Skeletal muscle tissue (tissue), 3 donors: ENCODE measurements at regions not wholly inside any gene's neighbourhood (a gene's known extent, or its start where the extent isn't known, plus 50 kb on each side); places are given as distances from the start of the nearest gene placed in this dataset.
"Not testable (repeated sequence)": the region's sequence is repeated elsewhere in the genome, so short reads cannot be mapped to it uniquely, and the experiment has no call there.

ENCODE experiments used
- H3K27ac ChIP-seq: one replicate; pipeline ENCODE4 v1.7.0; 2013; ENCODE audit warnings: mild to moderate bottlenecking, low read depth, low read length, inconsistent platforms
- H3K27me3 ChIP-seq, 3 donors: one replicate each; pipeline ENCODE4 v1.7.0; 2013; ENCODE audit warnings: low read length in 3 of 3; ENCODE audit not compliant: control insufficient read depth in 3 of 3, insufficient read depth in 3 of 3
- H3K36me3 ChIP-seq, 3 donors: one replicate each; pipeline ENCODE4 v1.7.0; 2013; ENCODE audit warnings: low read length in 3 of 3; ENCODE audit not compliant: control insufficient read depth in 3 of 3, insufficient read depth in 3 of 3
- H3K4me1 ChIP-seq, 3 donors: one replicate each; pipeline ENCODE4 v1.7.0; 2013; ENCODE audit warnings: low read length in 3 of 3, mild to moderate bottlenecking in 3 of 3; ENCODE audit not compliant: control insufficient read depth in 3 of 3, insufficient read depth in 3 of 3
- H3K4me3 ChIP-seq, 3 donors: one replicate each; pipeline ENCODE4 v1.7.0; 2013; ENCODE audit warnings: low read length in 3 of 3
- H3K9ac ChIP-seq, 3 donors: one replicate each; pipeline ENCODE4 v1.7.0; 2013; ENCODE audit warnings: low read length in 3 of 3, mild to moderate bottlenecking in 3 of 3, moderate library complexity in 2 of 3, low read depth in 1 of 3
- H3K9me3 ChIP-seq, 3 donors: one replicate each; pipeline ENCODE4 v1.7.0; 2013; ENCODE audit warnings: low read length in 3 of 3; ENCODE audit not compliant: control insufficient read depth in 3 of 3
- donor health status: Osteomylitis.

DNA sequence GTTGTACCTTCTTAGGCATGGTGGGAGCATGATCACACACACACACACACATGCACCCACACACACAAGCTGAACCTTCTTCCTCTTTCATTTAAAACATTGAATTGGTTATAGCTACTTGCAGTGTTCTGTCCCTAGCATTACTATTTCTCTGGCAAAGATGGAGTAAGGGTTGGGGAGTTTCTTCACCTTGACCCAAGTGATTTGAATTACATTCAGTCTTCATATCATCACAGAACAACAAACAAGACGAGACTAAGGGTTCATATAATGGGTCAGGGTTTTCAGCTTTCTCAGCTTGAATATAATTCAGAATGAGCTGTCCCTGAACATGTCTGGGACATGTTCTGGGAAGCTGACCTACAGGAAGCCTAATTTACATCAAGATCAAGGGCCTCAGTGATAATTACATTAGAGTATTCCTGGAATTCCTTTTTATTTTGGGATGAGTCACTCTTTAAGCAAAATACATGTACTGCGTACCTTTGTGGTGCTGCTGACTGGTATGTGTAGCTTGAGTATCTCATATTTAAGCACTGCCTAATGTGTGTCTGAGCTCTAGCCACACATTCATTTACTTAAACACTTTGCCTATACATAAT is 213.5 kb upstream of the TMEM229A start:
- H3K9me3 ChIP-seq = no peaks in the 10 kb centered on the region
- no peak overlapping the region for H3K27ac ChIP-seq
- H3K4me1 ChIP-seq = no peaks in the 10 kb centered on the region
- H3K36me3 ChIP-seq = no peaks in the 10 kb centered on the region
- no peak overlapping the region for H3K9ac ChIP-seq
- H3K4me3 ChIP-seq = no peak overlapping the region
- no peaks in the 10 kb centered on the region for H3K27me3 ChIP-seq

DNA sequence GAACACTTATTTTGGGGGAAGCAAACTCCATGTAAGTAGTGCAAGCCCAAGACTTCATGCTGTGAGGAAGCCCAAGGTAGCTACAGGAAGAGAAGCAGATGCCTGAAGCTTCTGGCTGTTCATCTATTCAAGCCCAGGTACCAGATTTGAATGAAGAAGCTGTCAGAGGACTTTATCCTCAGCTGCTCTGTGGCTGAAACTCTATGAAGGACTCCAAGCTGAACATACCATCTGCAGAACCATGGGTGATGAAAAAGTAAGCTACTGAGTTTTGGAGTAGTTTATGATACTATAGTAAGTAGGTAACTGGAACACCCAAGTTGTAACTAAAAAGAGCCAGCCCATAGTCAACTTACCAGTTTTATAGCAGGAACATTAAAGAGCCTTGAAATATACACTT is 211.6 kb upstream of the TMEM229A start:
- not testable (repeated sequence) for H3K9me3 ChIP-seq, H3K4me3 ChIP-seq, H3K27ac ChIP-seq, H3K27me3 ChIP-seq, H3K36me3 ChIP-seq, H3K4me1 ChIP-seq, H3K9ac ChIP-seq

DNA sequence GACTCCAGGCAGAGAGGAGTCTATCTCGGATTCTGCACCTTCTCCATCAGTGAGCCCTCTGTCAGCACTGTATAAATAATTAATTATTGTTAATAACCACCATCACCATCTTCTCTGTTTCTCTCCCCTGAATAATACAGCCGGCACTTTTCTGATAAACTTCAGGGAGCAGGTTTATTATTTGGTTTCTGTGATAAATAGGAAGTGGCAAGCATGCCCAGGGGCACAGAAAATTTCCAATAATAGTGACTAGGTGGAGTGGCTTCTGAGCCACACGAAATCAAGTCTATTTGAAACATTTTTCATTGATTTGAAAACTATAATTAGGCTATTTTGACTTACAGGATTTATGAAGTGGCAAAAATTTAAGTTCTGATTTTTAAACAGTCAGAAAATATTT is 186.8 kb upstream of the TMEM229A start:
- no peak overlapping the region for H3K27ac ChIP-seq
- H3K9ac ChIP-seq = no peak overlapping the region
- no peaks in the 10 kb centered on the region for H3K36me3 ChIP-seq
- no peak overlapping the region for H3K4me3 ChIP-seq
- no peaks in the 10 kb centered on the region for H3K9me3 ChIP-seq
- H3K27me3 ChIP-seq = no peaks in the 10 kb centered on the region
- no peaks in the 10 kb centered on the region for H3K4me1 ChIP-seq

DNA sequence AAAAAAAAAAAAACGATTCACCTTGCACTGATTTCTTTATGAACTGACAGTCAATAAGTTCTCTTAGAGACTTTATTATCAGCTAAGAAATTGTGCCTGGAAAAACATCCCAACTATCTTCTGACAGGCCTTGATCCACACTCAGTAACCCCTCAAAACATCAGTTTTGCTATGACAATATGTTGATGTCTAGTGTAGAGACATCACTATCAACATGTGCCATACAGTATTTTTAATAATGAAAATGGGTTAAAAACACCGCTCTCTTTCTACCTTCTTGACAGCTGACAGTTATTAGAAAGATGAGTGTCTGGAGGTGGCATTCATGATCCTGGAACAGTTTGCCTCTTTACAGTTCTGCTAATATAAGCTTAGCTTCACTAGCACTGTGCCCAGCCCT is 175.8 kb upstream of the TMEM229A start:
- H3K4me1 ChIP-seq = no peaks in the 10 kb centered on the region
- no peaks in the 10 kb centered on the region for H3K36me3 ChIP-seq
- no peak overlapping the region for H3K9ac ChIP-seq
- H3K27me3 ChIP-seq = no peaks in the 10 kb centered on the region
- no peaks in the 10 kb centered on the region for H3K9me3 ChIP-seq
- no peak overlapping the region for H3K27ac ChIP-seq
- H3K4me3 ChIP-seq = no peak overlapping the region

DNA sequence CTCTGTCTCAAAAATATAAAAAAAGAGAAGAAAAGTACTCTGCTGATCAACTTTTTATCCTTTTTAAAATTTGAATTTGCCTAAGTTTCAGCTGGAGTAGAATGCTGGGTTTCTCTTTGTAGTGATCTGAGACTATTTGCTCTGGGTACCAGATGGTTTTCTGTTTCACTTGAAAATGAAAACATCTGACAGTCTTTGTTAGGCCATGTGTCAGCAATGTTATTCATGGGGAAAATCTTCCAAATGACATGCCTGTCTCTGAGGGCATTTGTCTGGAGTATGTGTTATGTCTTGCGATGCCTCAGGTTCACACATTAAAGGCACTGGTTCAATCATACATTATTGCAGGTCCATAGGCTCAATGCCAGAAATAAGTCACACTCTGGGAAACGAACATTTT is 175.3 kb upstream of the TMEM229A start:
- Histone ChIP-seq H3K36me3 (no peaks in the 10 kb centered on the region), H3K9me3 (no peaks in the 10 kb centered on the region), H3K27me3 (no peaks in the 10 kb centered on the region), H3K27ac (no peak overlapping the region), H3K4me3 (no peak overlapping the region), H3K4me1 (no peaks in the 10 kb centered on the region), H3K9ac (no peak overlapping the region)

DNA sequence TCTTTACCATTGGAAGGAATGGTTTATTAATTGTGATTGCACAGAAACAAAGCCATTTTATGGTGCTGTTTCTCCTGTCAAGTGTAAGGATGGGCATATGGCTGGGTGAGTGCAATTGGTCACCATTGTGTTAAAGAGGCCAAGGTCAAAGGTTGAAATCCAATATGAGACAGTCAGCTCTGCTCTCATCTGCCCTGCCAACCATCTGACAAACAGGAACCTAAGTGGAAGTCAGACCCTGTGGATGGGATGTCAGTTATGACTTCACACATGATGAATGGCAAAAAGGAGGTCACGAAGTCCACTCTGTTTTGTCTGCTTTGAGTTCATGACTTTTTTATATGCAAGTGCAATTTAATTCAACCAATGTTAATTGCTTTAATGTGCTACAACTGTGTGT is 172.7 kb upstream of the TMEM229A start:
- Histone ChIP-seq H3K27ac (no peak overlapping the region), H3K27me3 (no peaks in the 10 kb centered on the region), H3K4me1 (no peaks in the 10 kb centered on the region), H3K4me3 (no peak overlapping the region), H3K36me3 (no peaks in the 10 kb centered on the region), H3K9me3 (no peaks in the 10 kb centered on the region), H3K9ac (no peak overlapping the region)

DNA sequence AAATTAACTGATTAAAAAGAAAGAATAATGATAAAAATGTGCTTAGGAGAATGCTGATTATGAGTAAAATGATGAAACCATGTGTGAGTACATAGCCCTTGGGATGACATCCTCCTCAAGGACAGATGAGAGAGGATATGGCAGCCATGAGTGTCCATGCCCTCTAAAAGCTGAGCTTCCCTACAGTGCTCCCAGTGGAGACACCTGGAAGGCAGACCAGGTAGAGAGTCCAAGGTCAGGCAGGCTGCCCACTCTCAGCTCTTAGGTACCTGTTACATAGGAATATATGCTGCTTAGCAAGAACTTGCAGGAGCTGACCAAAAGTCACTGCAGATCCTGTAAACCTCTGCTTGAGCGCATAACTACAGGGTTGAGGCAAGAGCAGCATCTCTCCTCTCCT is 169.7 kb upstream of the TMEM229A start:
- no peaks in the 10 kb centered on the region for H3K27me3 ChIP-seq
- H3K27ac ChIP-seq = no peak overlapping the region
- no peaks in the 10 kb centered on the region for H3K4me1 ChIP-seq
- no peak overlapping the region for H3K9ac ChIP-seq
- H3K36me3 ChIP-seq = no peaks in the 10 kb centered on the region
- no peaks in the 10 kb centered on the region for H3K9me3 ChIP-seq
- H3K4me3 ChIP-seq = no peak overlapping the region

DNA sequence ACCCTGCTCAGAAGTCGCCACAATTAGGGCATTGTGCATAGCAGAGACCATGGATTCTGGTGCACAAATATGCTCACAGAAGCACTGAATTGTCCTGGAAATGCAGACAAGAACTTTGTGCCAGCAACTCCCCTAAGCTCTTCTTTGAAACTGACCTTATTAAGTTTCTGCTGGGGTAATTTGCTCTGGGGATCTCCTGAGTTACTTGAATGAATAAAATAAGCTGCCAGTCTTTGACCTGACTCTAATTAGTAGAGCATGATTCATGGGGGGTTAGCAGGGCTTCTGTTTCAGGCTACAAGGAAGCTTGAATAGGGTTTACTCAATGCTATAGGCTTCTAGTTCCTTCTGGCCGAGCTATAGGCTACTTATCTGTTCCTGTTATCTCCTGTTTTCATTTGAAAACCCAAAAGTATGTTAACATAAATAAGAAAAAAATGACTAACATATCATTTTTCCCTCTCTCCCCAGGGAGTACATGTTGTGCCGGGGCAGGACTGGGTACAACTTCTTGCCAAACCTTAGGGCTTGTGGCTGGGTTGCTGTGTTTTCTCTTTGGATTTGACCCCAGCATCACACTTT is 169.0 kb upstream of the TMEM229A start:
- H3K4me1 ChIP-seq = no peaks in the 10 kb centered on the region
- no peak overlapping the region for H3K9ac ChIP-seq
- H3K4me3 ChIP-seq = no peak overlapping the region
- no peak overlapping the region for H3K27ac ChIP-seq
- no peaks in the 10 kb centered on the region for H3K36me3 ChIP-seq
- H3K9me3 ChIP-seq = no peaks in the 10 kb centered on the region
- no peaks in the 10 kb centered on the region for H3K27me3 ChIP-seq

DNA sequence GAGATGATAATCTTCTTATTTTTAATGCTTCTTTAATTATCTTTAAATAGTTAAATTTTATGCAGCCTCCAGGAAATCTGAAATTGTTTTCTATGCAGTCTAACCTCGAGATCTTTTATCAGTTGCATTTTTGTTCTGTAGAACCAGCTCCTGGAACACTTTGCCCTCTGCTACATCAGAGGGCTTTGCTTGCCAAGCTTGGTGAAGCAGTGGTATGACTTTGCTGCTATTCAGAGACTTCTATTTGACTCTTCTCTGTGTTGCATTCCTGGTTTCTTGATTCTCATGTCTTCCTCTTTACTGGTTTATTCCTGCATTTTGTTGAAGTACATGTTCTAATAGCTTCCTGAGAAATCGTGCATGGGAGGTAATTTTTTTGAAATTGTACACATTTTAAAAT is 163.7 kb upstream of the TMEM229A start:
- Histone ChIP-seq H3K4me1 (no peaks in the 10 kb centered on the region), H3K4me3 (no peak overlapping the region), H3K9ac (no peak overlapping the region), H3K9me3 (peaks cover 0 to 2% (median 0%) of the 10 kb centered on the region in 3 donors), H3K36me3 (no peaks in the 10 kb centered on the region), H3K27ac (no peak overlapping the region), H3K27me3 (no peaks in the 10 kb centered on the region)

DNA sequence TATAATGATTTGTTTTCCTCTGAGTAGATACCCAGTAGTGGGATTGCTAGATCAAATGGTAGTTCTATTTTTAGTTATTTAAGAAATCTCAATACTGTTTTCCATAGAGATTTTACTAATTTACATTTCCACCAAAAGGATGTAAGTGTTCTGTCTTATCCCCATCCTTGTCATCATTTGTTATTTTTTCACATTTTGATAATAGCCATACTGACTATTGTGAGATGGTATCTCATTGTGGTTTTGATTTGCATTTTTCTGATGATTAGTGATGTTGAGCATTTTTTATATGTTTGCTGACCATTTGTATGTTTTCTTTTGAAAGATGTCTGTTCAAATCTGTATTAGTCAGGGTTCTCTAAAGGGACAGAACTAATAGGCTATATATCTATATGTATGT is 160.0 kb upstream of the TMEM229A start:
- Histone ChIP-seq H3K4me1 (no peaks in the 10 kb centered on the region), H3K4me3 (no peak overlapping the region), H3K27ac (no peak overlapping the region), H3K27me3 (no peaks in the 10 kb centered on the region), H3K9me3 (peaks cover 0 to 2% (median 0%) of the 10 kb centered on the region in 3 donors), H3K9ac (no peak overlapping the region), H3K36me3 (no peaks in the 10 kb centered on the region)
